Activated T-cell treated with anti-CD3 and anti-CD28 coated beads for 1 hour (primary cell): ENCODE measurements at regions not wholly inside any gene's neighbourhood (a gene's known extent, or its start where the extent isn't known, plus 50 kb on each side); places are given as distances from the start of the nearest gene placed in this dataset.
"Not testable (repeated sequence)": the region's sequence is repeated elsewhere in the genome, so short reads cannot be mapped to it uniquely, and the experiment has no call there.

Source experiments
- DNase-seq: peaks from one replicate; pipeline ENCODE4 v3.0.0-alpha.2; 2020; ENCODE audit warnings: low read depth

- no peak for DNase-seq
These were observed 164.4 kb upstream of the NAMPT start for GRCh38 chr7:106448992-106449859.

GRCh38 chr7:106448346-106448991, 163.7 kb upstream of the NAMPT start:
- no peak for DNase-seq

- no peak for DNase-seq
These were observed 162.6 kb upstream of the NAMPT start for GRCh38 chr7:106447318-106447847.

GRCh38 chr7:106445366-106445765, 160.6 kb upstream of the NAMPT start:
- not testable (repeated sequence) for DNase-seq

GRCh38 chr7:106444068-106444655, 159.4 kb upstream of the NAMPT start:
- DNase-seq, result no peak

GRCh38 chr7:106443156-106443555, 158.4 kb upstream of the NAMPT start:
- DNase-seq, result no peak

GRCh38 chr7:106442476-106442875, 157.7 kb upstream of the NAMPT start:
- no peak for DNase-seq

- not testable (repeated sequence) for DNase-seq
These were observed 156.6 kb upstream of the NAMPT start for GRCh38 chr7:106441343-106441742.

- not testable (repeated sequence) for DNase-seq
These were observed 152.2 kb upstream of the NAMPT start for GRCh38 chr7:106436933-106437332.

GRCh38 chr7:106433377-106433776, 148.6 kb upstream of the NAMPT start:
- no peak for DNase-seq

- DNase-seq, result no peak
These were observed 146.0 kb upstream of the NAMPT start for GRCh38 chr7:106430535-106431455.

- DNase-seq, result no peak
These were observed 145.3 kb upstream of the NAMPT start for GRCh38 chr7:106430103-106430502.

GRCh38 chr7:106426803-106427202, 142.0 kb upstream of the NAMPT start:
- DNase-seq, result no peak

- DNase-seq, result no peak
These were observed 140.4 kb upstream of the NAMPT start for GRCh38 chr7:106425017-106425719.

GRCh38 chr7:106424476-106425016, 139.8 kb upstream of the NAMPT start:
- DNase-seq, result no peak

GRCh38 chr7:106423821-106424475, 139.2 kb upstream of the NAMPT start:
- DNase-seq, result no peak

GRCh38 chr7:106423111-106423510, 138.3 kb upstream of the NAMPT start:
- DNase-seq, result no peak

GRCh38 chr7:106421181-106421762, 136.5 kb upstream of the NAMPT start:
- no peak for DNase-seq

- no peak for DNase-seq
These were observed 136.0 kb upstream of the NAMPT start for GRCh38 chr7:106420736-106421135.

- no peak for DNase-seq
These were observed 135.4 kb upstream of the NAMPT start for GRCh38 chr7:106420210-106420609.
